GM23338 (cell line): ENCODE measurements at regions not wholly inside any gene's neighbourhood (a gene's known extent, or its start where the extent isn't known, plus 50 kb on each side); places are given as distances from the start of the nearest gene placed in this dataset.

Experiments
- EZH2 ChIP-seq: fragments of 200-600 bp; sonication (generic); IDR thresholded peaks from one replicate; pipeline ENCODE4 v1.8.0; 2017; ENCODE audit warnings: antibody characterized with exemption, mild to moderate bottlenecking, low read depth; ENCODE audit not compliant: unreplicated experiment
- TF ChIP-seq, protein P1 (sequence below), 2 experiments: fragments of 200-600 bp in 1 of 2; sonication (generic) in 1 of 2; conservative IDR thresholded peaks; 2 replicates each; pipeline versions ENCODE4 v1.5.1 to v1.6.1; 2016 to 2017; ENCODE audit warnings: antibody characterized with exemption in 2 of 2, low read depth in 2 of 2, mild to moderate bottlenecking in 2 of 2, moderate library complexity in 1 of 2

DNA sequence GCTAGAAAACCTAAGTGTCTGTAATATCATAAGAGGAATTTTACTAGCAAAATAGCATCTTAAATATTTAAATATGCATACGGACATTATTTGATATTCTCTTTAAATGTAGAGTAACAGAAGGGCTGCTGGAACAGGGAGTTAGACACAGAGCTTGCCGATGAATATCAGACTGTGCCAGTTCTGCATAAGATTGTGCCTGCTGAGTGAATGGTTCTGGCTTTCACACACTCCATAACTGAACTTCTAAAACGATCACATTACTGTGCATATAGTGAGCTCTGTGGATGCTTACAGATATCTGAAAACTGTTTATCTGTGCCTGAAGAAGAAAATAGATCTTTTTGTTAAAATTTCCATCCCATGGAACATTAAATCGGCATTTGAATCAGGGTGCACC is 867.4 kb upstream of the PCDH10 start:
- TF ChIP-seq EZH2, result no peak
- TF ChIP-seq, protein P1, sequence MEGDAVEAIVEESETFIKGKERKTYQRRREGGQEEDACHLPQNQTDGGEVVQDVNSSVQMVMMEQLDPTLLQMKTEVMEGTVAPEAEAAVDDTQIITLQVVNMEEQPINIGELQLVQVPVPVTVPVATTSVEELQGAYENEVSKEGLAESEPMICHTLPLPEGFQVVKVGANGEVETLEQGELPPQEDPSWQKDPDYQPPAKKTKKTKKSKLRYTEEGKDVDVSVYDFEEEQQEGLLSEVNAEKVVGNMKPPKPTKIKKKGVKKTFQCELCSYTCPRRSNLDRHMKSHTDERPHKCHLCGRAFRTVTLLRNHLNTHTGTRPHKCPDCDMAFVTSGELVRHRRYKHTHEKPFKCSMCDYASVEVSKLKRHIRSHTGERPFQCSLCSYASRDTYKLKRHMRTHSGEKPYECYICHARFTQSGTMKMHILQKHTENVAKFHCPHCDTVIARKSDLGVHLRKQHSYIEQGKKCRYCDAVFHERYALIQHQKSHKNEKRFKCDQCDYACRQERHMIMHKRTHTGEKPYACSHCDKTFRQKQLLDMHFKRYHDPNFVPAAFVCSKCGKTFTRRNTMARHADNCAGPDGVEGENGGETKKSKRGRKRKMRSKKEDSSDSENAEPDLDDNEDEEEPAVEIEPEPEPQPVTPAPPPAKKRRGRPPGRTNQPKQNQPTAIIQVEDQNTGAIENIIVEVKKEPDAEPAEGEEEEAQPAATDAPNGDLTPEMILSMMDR (conservative IDR thresholded peaks at IDR 0.05; ENCODE audit: low read depth in 2 of 2), result no peak
